ENCODE measurements at regions not wholly inside any gene's neighbourhood (a gene's known extent, or its start where the extent isn't known, plus 50 kb on each side); places are given as distances from the start of the nearest gene placed in this dataset.

- H3K36me3 Mint-ChIP-seq (ENCODE audit: unreplicated experiment) = no peaks in the 10 kb centered on the region
- DNase-seq = no peak
- no peak overlapping the region for H3K4me3 Mint-ChIP-seq (ENCODE audit: unreplicated experiment)
- peaks cover 10% of the 10 kb centered on the region for H3K27me3 Mint-ChIP-seq (ENCODE audit: unreplicated experiment)
- no peaks in the 10 kb centered on the region for H3K4me1 Mint-ChIP-seq (ENCODE audit: low read depth, unreplicated experiment)
- H3K9me3 Mint-ChIP-seq (ENCODE audit: unreplicated experiment) = peaks cover 4% of the 10 kb centered on the region
- TF ChIP-seq, protein P1, sequence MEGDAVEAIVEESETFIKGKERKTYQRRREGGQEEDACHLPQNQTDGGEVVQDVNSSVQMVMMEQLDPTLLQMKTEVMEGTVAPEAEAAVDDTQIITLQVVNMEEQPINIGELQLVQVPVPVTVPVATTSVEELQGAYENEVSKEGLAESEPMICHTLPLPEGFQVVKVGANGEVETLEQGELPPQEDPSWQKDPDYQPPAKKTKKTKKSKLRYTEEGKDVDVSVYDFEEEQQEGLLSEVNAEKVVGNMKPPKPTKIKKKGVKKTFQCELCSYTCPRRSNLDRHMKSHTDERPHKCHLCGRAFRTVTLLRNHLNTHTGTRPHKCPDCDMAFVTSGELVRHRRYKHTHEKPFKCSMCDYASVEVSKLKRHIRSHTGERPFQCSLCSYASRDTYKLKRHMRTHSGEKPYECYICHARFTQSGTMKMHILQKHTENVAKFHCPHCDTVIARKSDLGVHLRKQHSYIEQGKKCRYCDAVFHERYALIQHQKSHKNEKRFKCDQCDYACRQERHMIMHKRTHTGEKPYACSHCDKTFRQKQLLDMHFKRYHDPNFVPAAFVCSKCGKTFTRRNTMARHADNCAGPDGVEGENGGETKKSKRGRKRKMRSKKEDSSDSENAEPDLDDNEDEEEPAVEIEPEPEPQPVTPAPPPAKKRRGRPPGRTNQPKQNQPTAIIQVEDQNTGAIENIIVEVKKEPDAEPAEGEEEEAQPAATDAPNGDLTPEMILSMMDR (IDR thresholded peaks at IDR 0.05; ENCODE audit: partially characterized antibody, unreplicated experiment) = no peak
- no peak overlapping the region for H3K27ac Mint-ChIP-seq (ENCODE audit: unreplicated experiment)
Observed at GRCh38 chr6:167392631-167393316, 67.9 kb downstream of the TTLL2 start.

DNA sequence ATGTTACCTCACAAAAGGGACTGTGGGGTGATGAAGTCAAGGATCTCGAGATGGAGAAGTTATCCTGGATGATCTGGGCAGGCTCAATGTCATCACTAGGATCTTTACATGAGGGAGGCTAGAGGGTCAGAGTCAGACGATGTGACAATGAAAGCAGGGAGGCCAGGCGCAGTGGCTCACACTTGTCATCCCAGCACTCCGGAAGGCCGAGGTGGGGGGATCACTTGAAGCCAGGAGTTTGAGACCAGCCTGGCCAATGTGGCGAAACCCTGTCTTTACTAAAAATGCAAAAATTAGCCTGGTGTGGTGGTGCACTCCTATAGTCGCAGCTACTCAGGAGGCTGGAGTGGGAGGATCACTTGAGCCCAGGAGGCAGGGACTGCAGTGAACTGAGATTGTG lies 68.8 kb downstream of the TTLL2 start:
- Mint-ChIP-seq H3K36me3 (ENCODE audit: unreplicated experiment) (no peaks in the 10 kb centered on the region), H3K27me3 (ENCODE audit: unreplicated experiment) (peaks cover 10% of the 10 kb centered on the region), H3K27ac (ENCODE audit: unreplicated experiment) (no peak overlapping the region), H3K4me1 (ENCODE audit: low read depth, unreplicated experiment) (no peaks in the 10 kb centered on the region), H3K4me3 (ENCODE audit: unreplicated experiment) (no peak overlapping the region), H3K9me3 (ENCODE audit: unreplicated experiment) (peaks cover 4% of the 10 kb centered on the region)
- TF ChIP-seq, protein P1 (IDR thresholded peaks at IDR 0.05; ENCODE audit: partially characterized antibody, unreplicated experiment) = no peak
- DNase-seq = no peak

DNA sequence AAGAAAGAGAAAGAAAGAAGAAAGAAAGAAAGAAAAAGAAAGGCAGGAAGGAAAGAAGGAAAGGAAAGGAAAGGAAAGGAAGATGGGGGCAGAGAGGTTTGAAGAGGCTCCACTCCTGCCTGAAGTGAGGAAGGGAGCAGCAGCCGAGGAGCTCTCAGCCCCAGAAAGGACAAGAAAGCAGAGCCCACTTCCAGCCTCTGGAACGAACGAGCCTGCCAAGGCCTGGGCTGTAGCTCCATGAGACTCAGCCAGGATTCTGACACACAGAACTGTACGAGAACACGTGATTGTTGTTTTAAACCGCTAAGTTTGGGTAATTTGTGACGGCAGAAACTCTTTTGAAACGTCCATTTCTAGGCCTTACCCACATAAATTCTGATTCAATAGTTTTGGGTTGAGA lies 69.5 kb downstream of the TTLL2 start:
- Mint-ChIP-seq H3K9me3 (ENCODE audit: unreplicated experiment) (peaks cover 4% of the 10 kb centered on the region), H3K4me1 (ENCODE audit: low read depth, unreplicated experiment) (no peaks in the 10 kb centered on the region), H3K27ac (ENCODE audit: unreplicated experiment) (no peak overlapping the region), H3K36me3 (ENCODE audit: unreplicated experiment) (no peaks in the 10 kb centered on the region), H3K4me3 (ENCODE audit: unreplicated experiment) (no peak overlapping the region), H3K27me3 (ENCODE audit: unreplicated experiment) (peaks cover 10% of the 10 kb centered on the region)
- TF ChIP-seq, protein P1 (IDR thresholded peaks at IDR 0.05; ENCODE audit: partially characterized antibody, unreplicated experiment) = no peak
- no peak for DNase-seq

- peaks cover 4% of the 10 kb centered on the region for H3K9me3 Mint-ChIP-seq (ENCODE audit: unreplicated experiment)
- H3K27ac Mint-ChIP-seq (ENCODE audit: unreplicated experiment) = no peak overlapping the region
- peaks cover 12% of the 10 kb centered on the region for H3K27me3 Mint-ChIP-seq (ENCODE audit: unreplicated experiment)
- H3K4me3 Mint-ChIP-seq (ENCODE audit: unreplicated experiment) = no peak overlapping the region
- no peaks in the 10 kb centered on the region for H3K36me3 Mint-ChIP-seq (ENCODE audit: unreplicated experiment)
- TF ChIP-seq, protein P1 (IDR thresholded peaks at IDR 0.05; ENCODE audit: partially characterized antibody, unreplicated experiment) = no peak
- no peak for DNase-seq
- no peaks in the 10 kb centered on the region for H3K4me1 Mint-ChIP-seq (ENCODE audit: low read depth, unreplicated experiment)
Observed at GRCh38 chr6:167394820-167395219, 69.9 kb downstream of the TTLL2 start.

DNA sequence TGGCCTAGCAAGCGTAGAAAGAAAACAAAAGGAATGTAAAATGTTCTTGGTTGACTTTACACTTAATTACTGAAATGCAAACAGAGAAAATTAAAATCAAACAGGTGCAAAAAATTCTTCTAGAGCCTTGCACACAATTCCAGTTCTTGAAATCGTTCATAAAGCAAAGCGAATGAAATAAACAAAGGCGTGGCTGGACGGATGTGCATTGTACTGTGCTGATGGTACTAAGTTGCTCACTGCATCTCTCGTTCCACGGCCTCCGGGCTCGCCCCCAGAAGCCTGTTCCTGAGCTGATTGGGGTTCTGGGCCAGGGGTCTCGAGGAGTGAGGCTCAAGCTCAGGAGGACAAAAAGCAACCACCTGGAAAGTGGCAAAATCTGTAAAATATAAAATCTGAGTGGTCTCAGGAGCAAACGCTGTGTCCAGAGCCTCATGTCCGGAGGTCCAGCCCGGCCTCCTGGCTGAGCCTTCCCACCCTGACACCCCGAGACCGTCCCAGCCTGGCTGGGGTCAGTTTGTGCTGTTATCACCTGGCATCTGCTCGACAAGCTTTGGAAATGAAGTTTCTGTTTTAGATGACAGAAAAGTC lies 71.3 kb downstream of the TTLL2 start:
- no peak overlapping the region for H3K27ac Mint-ChIP-seq (ENCODE audit: unreplicated experiment)
- H3K4me1 Mint-ChIP-seq (ENCODE audit: low read depth, unreplicated experiment) = no peaks in the 10 kb centered on the region
- no peak for DNase-seq
- H3K27me3 Mint-ChIP-seq (ENCODE audit: unreplicated experiment) = peaks cover 12% of the 10 kb centered on the region
- peaks cover 4% of the 10 kb centered on the region for H3K9me3 Mint-ChIP-seq (ENCODE audit: unreplicated experiment)
- TF ChIP-seq, protein P1 (IDR thresholded peaks at IDR 0.05; ENCODE audit: partially characterized antibody, unreplicated experiment) = no peak
- H3K4me3 Mint-ChIP-seq (ENCODE audit: unreplicated experiment) = no peak overlapping the region
- no peaks in the 10 kb centered on the region for H3K36me3 Mint-ChIP-seq (ENCODE audit: unreplicated experiment)

Measured in glutamatergic neuron (in vitro differentiated cells).